Glomerular visceral epithelial cell (primary cell): ENCODE measurements at regions not wholly inside any gene's neighbourhood (a gene's known extent, or its start where the extent isn't known, plus 50 kb on each side); places are given as distances from the start of the nearest gene placed in this dataset.
A peak's percentile ranks its signal among the peaks of the same experiment; 100 is the strongest.

Experiments
- DNase-seq: peaks from one replicate; pipeline ENCODE4 v3.0.0-alpha.2; 2016; ENCODE audit errors: extremely low spot score

DNA sequence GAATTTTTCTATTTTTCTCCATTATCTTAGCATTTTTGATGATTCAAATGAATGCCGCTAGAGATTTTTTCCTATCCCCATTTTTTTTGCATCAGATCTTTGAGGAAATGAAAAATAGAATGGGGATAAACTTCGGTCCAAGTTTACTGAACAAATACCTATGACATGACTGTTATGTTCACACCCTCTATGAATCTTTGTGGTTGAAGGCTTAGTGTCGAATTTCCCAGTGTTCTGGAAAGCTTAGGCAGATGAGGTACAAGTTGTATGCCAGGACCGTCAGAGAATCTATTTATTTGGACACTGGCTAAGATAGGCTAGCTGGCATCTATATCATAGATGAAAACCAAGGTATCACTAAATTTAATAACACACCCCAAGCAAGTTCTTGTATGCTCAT lies 123.4 kb downstream of the SPCS3 start:
- DNase-seq, result peak; percentile 87

DNA sequence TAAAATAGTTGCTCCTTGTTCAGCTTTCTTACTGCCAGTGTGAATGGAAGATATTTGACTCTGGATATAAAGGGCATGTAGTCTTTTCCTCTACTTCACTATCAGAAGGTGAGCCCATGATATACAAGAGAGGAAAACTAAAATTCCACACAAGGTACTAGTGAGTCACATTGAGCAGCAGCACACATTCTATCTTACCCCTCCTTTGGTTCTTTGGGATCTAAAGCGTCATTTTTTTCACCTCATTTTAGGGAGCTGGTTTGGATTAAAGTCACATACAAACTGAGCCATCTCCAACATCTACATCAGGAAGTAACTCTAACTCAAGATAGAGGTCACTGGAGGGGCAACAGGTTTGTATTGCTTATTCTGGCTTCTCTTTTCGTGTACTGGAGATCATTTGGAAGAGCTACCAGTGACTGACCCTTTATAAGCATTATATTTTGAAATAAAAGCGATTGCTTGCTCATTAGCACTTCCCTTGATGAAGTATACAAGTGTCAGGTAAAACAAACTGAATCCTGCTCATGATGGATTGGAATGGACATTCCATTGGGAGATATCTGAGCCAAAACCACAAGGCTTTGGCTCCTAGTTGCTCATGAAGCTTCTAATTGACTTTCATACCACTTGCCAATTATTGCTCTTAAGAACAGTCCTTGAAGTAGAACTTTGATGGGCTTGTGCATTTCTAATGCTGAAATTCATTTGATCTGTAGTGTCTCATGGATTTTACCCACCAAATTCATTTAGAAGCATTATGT lies 124.1 kb downstream of the SPCS3 start:
- DNase-seq, result peak; percentile 38

DNA sequence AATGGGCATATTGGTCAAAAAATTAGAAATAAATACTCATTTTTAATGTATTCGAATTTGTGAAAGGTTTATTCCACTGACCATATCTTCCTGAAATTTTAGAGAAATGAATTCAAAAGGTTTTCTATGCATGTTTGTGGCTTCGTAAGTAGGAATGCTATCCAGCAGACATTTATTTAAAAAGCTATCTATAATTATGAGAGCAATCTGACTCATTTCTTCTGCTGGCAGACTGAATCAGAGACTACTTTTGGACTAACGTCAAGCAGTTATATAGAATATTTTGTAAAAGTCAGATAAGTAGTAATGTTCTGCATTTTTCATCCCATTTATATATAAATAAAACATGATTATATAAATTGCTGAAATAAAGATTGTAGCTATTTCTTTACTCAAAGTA lies 125.0 kb downstream of the SPCS3 start:
- peak; percentile 24 for DNase-seq

- DNase-seq, result no peak
These were observed 129.0 kb downstream of the SPCS3 start for GRCh38 chr4:176448761-176449160.

DNA sequence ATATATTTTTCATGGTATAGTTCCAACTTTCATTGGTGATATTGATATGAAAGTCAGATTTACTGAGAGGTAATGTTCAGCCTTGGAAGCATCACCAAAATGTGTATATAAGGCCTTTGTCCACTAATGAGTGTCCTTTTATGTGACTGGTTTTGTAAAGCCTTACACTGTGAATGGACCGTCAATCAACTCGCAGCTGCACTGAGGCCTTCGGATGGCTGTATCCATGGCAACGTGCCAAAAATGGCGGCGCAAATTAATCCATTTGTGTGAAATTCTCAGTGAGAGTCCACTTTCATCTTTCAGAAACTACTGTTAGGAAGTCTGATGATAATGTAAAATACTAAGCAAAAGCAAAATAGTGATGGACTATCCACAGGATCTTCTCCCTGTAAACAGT lies 131.7 kb downstream of the SPCS3 start:
- no peak for DNase-seq

DNA sequence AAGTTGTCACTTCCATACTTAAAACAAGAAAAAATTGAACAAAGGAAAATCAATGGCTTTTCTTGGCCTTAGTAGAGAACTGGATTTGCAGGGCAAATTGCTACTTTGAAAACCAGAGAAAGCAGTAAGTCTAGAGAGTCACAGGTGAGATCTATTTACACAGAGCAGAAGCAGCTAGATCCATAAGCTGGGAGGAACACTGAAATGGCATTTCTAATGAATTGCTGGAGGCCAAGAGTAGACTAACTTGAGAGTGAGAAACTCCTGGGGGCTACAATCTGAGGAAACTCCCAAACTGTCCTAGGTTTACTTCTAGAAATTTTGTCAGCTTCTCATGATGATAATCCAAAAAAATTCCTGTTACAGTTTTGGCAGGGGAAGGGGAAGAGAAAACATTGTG lies 133.3 kb downstream of the SPCS3 start:
- no peak for DNase-seq

GRCh38 chr4:176453658-176454057 lies 133.9 kb downstream of the SPCS3 start:
- no peak for DNase-seq

GRCh38 chr4:176464748-176465147 lies 145.0 kb downstream of the SPCS3 start:
- DNase-seq, result no peak

DNA sequence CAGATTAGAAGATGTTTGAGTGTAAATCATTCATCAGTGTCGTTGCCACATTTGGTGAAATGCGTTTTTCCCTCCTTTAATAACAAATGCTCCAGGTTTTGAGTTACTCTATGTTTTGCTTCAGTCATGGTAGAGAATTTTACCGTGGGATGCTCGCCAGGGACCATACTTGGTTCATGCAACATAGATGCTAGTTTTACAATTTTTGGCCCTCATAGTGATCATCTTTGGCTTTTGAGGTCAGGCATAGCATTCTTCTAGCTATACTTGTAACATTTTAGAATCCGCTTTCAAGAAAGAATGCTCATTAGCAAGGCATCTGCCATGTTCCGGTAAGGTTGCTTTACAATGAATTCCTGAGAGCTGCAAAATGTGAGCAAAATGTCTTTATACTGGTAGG lies 147.2 kb downstream of the SPCS3 start:
- no peak for DNase-seq

DNA sequence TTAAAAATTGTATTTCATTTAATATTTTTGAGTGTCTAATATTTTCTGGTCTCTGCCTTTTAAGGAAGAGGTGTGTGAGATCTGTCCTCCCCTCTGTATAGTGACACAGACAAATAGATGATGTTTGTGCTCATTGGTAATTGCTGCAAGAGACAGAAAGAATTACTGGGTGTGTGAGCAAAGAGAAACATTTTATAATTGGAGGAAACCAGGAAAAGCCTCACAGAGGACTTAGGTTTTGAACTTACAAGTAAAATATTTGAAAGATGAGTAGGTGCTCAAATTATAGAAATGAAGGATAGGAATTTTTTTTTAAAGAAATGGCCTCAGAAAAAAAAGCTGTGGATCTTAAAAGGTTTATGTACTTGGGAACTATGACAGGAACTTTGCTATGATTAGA lies 149.8 kb downstream of the SPCS3 start:
- no peak for DNase-seq

GRCh38 chr4:176470671-176471070 lies 150.9 kb downstream of the SPCS3 start:
- DNase-seq, result no peak

- no peak for DNase-seq
These were observed 155.3 kb downstream of the SPCS3 start for GRCh38 chr4:176475067-176475466.

GRCh38 chr4:176478076-176478475 lies 158.3 kb downstream of the SPCS3 start:
- no peak for DNase-seq

- no peak for DNase-seq
These were observed 160.0 kb downstream of the SPCS3 start for GRCh38 chr4:176479767-176480166.

DNA sequence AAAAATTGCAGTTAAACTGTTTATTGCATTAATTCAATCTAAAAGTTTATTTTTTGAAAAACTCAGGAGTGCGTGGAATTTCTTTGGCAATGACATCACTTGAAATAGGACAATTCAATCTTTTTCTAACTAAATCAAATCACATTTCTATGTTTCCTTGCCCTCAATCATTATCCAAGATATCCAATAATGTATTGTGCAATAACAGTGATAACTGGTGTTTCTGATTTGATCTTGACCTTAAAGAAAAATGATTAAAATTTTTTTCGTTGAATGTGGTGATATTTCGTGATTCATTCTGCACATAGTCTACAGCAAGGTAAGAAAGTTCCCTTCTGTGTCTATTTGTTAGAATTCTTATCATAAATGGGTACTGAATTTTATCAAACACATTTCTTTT lies 163.2 kb downstream of the SPCS3 start:
- DNase-seq, result no peak

- DNase-seq, result no peak
These were observed 164.7 kb downstream of the SPCS3 start for GRCh38 chr4:176484301-176484984.

DNA sequence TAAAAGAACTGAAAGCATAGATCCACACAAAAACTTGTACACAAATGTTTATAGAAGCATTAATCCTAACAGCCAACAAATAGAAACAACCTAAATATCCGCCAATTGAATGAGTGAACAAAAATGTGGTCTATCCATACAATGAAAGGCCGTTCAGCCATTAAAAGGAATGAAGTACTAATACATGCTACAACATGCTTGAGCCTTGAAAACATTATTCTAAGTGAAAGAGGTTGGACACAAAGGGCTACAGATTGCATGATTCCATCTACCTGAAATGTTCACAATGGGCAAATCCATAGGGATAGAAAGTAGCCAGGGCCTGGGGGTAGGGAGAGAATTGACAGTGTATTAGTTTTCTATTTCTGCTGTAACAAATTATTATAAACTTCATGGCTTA lies 169.2 kb downstream of the SPCS3 start:
- no peak for DNase-seq

DNA sequence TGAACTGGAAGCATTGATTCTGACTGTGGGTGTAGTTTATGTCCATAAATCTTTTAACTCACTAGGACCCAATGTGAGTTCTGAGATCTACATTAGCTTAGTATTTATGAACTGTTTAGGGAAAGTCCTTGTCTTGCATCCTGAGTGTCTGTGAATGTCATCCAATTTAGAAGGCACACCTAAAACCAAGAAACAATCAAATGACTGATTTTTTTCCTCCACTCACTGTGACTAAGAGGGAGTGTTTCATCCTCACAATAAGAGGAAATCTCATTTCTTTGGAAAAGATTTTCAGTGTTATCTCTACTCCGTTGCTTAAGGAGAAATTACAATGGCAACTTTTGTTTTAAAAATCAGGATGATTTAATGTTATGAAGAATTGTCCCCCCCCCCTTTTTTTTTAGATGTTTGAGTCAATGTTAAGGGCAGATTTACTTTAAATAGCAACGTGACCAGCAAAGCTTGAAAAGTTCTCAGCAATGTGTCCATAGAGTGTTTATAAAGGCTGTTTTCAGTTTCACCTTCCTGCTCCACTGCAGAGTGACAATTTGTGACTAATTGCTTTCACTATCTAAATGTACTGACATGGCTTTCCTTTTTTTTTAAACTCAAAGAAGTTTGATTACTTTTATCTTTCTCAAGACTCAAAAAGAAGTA lies 173.0 kb downstream of the SPCS3 start:
- DNase-seq, result peak; percentile 30

GRCh38 chr4:176498617-176499256 lies 179.0 kb downstream of the SPCS3 start:
- DNase-seq, result no peak

DNA sequence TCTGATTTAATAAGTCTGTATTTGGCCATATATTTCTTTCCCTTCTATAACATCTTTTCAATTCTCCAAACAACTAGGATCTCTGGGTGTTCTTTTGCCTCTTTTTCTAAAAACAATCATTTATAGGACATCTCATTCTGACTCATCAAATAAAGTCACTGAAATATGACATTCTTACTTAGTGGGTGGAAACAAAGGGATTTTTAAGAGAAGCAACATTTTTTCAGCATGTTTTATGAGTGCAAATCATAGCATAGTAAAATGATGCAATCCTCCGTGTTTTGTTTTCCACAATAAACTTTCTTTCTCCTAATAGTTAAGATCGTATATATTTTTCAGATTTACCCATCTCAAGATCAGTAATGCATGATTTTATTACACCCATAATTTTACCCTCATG lies 179.8 kb downstream of the SPCS3 start:
- DNase-seq, result peak; percentile 44

DNA sequence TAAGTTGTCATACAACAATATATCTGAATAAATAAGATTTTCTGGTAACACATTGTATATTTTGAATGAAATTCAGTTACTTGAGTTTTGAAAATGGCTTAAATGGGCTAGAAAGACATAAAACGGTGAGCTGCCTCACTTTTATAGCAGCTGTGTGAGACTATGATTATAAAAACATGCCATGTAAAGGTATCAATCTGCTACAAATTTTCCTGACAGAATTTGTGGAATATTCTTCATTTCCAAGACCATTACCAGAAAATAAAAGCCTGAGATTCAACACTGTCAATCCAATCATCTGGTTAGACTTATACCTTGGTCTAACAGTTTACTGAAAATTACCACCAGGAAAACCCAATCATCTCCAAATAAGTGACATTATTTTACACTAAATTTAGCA lies 181.1 kb downstream of the SPCS3 start:
- no peak for DNase-seq

GRCh38 chr4:176504118-176504517 lies 184.4 kb downstream of the SPCS3 start:
- no peak for DNase-seq
